IPS-15b (cell line): ENCODE measurements at regions not wholly inside any gene's neighbourhood (a gene's known extent, or its start where the extent isn't known, plus 50 kb on each side); places are given as distances from the start of the nearest gene placed in this dataset.

Experiments
- H3K27me3 ChIP-seq: one replicate; pipeline ENCODE4 v1.6.1; 2013; ENCODE audit warnings: low read length; ENCODE audit not compliant: control insufficient read depth, insufficient read depth
- H3K36me3 ChIP-seq: one replicate; pipeline ENCODE4 v1.6.1; 2013; ENCODE audit warnings: low read length; ENCODE audit not compliant: control insufficient read depth, insufficient read depth
- H3K4me1 ChIP-seq: one replicate; pipeline ENCODE4 v1.6.1; 2013; ENCODE audit warnings: mild to moderate bottlenecking, low read length; ENCODE audit not compliant: control insufficient read depth, insufficient read depth
- H3K4me3 ChIP-seq: one replicate; pipeline ENCODE4 v1.5.1; 2013; ENCODE audit warnings: low read depth, low read length
- H3K9ac ChIP-seq: one replicate; pipeline ENCODE4 v1.6.1; 2013; ENCODE audit warnings: low read depth, mild to moderate bottlenecking, low read length
- H3K9me3 ChIP-seq: one replicate; pipeline ENCODE4 v1.6.1; 2013; ENCODE audit warnings: mild to moderate bottlenecking, low read length; ENCODE audit not compliant: control insufficient read depth, insufficient read depth

DNA sequence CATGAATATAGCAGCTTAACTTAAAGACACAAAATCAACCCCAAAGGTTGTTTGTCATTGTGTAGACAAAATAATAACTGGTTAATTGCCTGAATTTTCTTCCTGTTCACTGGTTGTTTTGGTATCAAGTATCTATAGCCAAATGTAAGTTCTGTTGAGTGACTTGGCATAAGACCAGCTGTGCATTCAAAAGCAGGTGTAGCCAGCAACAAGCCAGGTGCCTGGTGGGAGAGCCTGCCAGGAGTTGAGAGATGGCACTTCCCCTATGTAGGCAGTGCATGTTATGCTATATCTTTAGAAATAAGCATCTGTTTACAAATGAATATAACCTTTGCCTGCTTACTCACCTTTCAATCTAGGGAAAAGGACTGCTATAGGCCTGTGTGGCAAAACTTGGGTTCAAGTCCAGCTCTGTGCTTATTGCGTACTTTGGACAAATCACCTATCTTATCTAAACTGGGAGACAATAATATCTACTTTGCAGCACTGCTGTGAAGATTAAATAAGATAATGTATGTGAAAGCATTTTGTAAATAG lies 84.9 kb upstream of the TBL1XR1 start:
- no peaks in the 10 kb centered on the region for H3K9me3 ChIP-seq
- H3K36me3 ChIP-seq = no peaks in the 10 kb centered on the region
- H3K4me1 ChIP-seq = peaks cover 16% of the 10 kb centered on the region
- no peak overlapping the region for H3K9ac ChIP-seq
- no peak overlapping the region for H3K4me3 ChIP-seq
- no peaks in the 10 kb centered on the region for H3K27me3 ChIP-seq

DNA sequence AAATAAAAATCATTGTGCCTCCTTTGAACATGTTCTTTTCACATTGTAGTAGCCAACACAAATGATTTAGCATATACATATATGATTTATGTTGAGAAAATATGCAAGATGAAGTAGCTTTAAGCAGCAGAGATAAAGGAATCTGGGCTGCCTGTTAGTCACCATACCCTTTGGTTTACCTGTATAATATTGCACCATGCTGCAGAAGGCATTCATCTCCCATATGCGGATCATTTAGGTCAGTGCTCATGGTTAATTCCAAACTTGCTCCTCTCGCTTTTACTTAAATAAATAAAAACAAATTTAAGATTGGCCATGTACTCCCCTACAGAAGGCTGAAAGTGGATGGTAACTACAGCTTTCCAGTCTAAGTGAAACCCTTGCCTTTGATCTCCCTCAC lies 86.7 kb upstream of the TBL1XR1 start:
- H3K27me3 ChIP-seq = no peaks in the 10 kb centered on the region
- no peak overlapping the region for H3K9ac ChIP-seq
- H3K36me3 ChIP-seq = no peaks in the 10 kb centered on the region
- no peaks in the 10 kb centered on the region for H3K9me3 ChIP-seq
- H3K4me1 ChIP-seq = peaks cover 16% of the 10 kb centered on the region
- no peak overlapping the region for H3K4me3 ChIP-seq

DNA sequence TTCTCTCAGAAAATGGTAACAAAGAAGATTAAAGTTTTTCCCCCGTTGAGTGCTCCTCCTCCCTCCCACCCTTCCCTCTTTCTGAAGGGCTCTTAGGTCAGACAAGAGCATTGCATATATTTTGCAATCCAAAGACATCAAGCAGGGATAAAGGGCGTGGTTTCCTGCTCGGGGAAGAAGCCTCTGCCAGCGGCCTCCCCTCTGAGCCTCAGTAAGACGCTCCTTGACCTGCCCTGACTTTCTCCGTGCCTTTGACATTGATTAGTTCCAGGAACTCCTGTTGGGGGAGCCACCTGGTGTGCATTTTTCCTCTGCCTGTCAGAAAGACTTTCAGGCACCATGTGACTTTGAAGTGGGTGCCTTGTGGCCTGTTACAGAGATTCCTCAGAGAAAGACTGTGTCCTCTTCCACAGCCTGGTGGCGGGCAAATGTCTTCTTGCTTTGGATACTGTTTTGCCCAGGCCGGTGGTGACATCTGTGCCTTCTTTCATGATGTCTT lies 87.2 kb upstream of the TBL1XR1 start:
- Histone ChIP-seq H3K36me3 (no peaks in the 10 kb centered on the region), H3K9ac (no peak overlapping the region)

DNA sequence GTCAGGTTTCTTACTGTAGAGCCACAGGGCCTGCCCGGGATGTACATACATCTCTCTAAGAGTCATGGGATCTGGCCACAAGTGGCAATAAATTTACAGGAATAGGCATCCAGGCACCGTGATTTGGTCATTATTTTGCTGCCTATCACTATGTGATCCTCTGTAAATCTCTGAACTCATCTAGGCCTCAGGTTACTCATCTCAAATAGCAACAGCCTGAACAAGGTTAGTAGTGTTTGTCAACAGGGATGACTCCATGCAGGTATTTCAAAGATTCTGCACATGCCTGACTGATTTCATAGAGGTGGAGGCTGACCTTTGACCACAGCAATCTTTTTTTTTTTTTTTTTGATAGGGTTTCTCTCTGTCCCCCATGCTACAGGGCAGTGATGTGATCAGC lies 88.8 kb upstream of the TBL1XR1 start:
- peaks cover 10% of the 10 kb centered on the region for H3K4me1 ChIP-seq
- no peaks in the 10 kb centered on the region for H3K9me3 ChIP-seq
- H3K36me3 ChIP-seq = no peaks in the 10 kb centered on the region
- no peaks in the 10 kb centered on the region for H3K27me3 ChIP-seq
- no peak overlapping the region for H3K4me3 ChIP-seq
- no peak overlapping the region for H3K9ac ChIP-seq

More for the DNA sequence above, 87.2 kb upstream of the TBL1XR1 start:
- peaks cover 12% of the 10 kb centered on the region for H3K4me1 ChIP-seq
- H3K4me3 ChIP-seq = no peak overlapping the region
- no peaks in the 10 kb centered on the region for H3K9me3 ChIP-seq
- H3K27me3 ChIP-seq = no peaks in the 10 kb centered on the region

DNA sequence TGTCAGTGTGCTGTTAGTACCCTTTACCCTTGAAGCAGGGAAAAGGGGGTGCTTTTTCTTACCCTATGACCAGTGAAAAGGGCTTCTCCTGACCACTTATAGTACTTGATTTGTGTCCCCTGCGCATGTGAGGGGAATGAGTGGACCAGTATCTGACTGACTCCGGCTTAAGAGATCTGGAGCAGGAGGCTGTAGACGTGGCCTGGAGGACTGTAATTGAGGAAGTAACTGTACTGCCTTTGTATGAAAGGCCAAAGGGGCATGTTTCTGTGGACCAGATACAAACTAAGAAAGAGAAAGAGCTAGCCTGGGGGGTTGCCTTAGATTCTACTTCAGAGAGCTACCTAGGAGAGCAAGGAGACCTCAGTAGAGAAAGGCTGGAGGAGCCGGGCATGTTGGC lies 89.9 kb upstream of the TBL1XR1 start:
- Histone ChIP-seq H3K4me1 (peaks cover 6% of the 10 kb centered on the region), H3K9me3 (no peaks in the 10 kb centered on the region), H3K27me3 (no peaks in the 10 kb centered on the region), H3K9ac (no peak overlapping the region), H3K4me3 (no peak overlapping the region), H3K36me3 (no peaks in the 10 kb centered on the region)

DNA sequence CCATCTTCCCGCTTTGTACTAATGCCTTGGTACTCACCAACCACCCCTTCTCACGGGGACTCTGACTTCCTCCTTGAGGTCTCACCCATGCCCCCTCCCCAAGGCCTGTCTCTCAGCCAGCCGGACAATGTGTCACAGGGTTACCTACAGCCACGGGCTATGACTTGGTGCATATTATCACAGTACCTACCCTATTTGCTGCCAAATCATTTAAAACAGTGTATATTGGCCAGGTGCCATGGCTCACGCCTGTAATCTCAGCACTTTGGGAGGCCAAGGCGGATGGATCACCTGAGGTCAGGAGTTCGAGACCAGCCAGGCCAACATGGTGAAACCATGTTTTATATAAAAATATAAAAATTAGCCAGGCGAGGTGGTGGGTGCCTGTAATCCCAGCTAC lies 93.4 kb upstream of the TBL1XR1 start:
- Histone ChIP-seq H3K27me3 (no peaks in the 10 kb centered on the region), H3K9ac (no peak overlapping the region), H3K4me3 (no peak overlapping the region), H3K4me1 (no peaks in the 10 kb centered on the region), H3K36me3 (no peaks in the 10 kb centered on the region), H3K9me3 (no peaks in the 10 kb centered on the region)

DNA sequence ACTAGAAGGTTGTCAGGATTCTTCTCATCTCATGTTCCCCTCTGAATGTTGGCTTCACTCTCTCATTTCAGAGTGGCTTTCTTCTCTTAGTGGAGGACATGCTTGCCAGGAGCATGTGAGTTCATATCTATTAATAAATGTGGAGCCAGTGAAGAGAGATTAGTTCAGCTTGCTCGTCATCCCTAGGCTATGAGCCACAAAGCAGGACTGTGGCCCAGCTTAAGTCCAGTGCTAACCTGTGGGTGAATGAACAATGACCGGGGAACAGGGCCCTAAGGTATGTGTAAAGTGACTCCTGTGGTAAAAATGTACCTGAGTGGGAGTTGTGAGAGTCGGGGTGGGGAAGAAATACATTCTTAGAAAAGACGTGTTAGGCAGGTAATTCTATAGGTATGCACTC lies 96.9 kb upstream of the TBL1XR1 start:
- Histone ChIP-seq H3K9ac (no peak overlapping the region), H3K36me3 (no peaks in the 10 kb centered on the region), H3K4me1 (no peaks in the 10 kb centered on the region), H3K27me3 (no peaks in the 10 kb centered on the region), H3K9me3 (no peaks in the 10 kb centered on the region), H3K4me3 (no peak overlapping the region)

DNA sequence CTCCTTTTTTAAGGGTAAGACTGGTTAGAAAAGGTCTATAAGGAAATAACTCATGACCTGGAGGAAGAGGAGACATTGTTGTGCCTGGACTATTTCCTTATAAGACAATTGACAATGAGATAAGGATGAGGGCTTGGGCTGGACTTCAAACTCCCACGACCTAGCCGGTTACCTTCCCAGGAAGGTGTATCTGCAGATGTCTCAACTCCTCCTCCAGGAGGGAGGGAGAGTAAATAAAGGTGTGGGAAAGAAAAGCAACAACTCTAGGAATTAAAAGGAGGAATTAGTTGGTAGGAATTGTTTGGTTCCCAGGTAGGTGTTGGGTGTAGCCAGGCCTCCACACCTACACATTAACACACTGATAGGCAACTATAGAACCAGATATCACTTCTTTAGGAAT lies 97.8 kb upstream of the TBL1XR1 start:
- H3K4me1 ChIP-seq = no peaks in the 10 kb centered on the region
- H3K36me3 ChIP-seq = no peaks in the 10 kb centered on the region
- no peak overlapping the region for H3K9ac ChIP-seq

DNA sequence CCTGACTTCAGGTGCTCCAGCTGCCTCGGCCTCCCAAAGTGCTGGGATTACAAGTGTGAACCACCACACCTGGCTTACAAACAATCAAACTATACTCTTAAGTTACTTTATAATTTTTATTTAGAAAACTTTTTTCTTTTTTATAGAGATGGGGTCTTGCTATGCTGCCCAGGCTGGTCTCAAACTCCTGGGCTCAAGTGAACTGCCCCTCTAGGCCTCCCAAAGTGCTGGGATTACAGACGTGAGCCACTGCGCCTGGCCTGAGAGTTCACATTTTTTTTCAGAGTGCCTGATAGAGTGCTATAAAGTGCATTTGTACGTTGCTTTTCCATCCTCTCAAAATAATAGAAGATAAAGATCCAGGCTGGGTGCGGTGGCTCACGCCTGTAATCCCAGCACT lies 102.0 kb upstream of the TBL1XR1 start:
- no peaks in the 10 kb centered on the region for H3K27me3 ChIP-seq
- H3K36me3 ChIP-seq = no peaks in the 10 kb centered on the region
- H3K9ac ChIP-seq = no peak overlapping the region
- H3K4me3 ChIP-seq = no peak overlapping the region
- H3K9me3 ChIP-seq = no peaks in the 10 kb centered on the region
- H3K4me1 ChIP-seq = no peaks in the 10 kb centered on the region

More for the DNA sequence above, 97.8 kb upstream of the TBL1XR1 start:
- Histone ChIP-seq H3K9me3 (no peaks in the 10 kb centered on the region), H3K27me3 (no peaks in the 10 kb centered on the region), H3K4me3 (no peak overlapping the region)

DNA sequence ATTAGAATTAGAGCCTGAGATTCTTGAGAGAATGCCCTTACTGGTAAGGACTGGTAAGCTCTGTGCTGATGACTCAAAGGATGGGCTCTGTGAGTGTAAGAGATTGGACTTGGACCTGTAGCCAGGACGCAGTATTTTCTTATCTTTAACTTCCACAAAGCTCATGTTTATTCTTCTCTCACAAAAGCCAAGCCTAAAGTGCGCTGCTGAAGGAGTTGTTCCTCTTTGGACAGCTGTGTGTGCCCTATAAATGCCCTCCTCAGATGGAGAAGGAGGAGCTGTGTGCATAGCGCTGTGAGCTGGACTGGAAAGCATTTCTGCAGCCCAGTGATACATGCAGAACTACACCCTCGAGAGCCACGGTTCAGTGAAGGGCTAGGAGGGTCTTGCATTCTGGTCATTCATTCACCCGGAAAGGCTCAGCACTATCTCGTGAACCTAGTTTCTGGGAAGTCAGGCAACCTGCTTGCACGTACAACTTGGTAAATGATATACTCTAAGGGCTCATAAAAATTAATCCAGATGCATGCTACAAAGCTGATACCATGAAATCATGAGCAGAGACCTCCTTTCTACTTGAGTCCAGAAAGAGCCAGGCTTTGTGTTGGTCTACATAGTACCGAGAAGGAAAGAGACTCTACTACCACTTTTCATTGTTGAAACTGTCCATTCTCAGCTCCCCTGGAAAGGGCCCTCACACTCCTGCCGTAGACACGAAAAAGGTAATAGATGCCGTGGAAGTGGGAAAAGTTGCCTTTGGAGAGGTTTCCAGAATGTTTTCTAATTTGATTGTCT lies 103.0 kb upstream of the TBL1XR1 start:
- Histone ChIP-seq H3K4me1 (no peaks in the 10 kb centered on the region), H3K4me3 (no peak overlapping the region), H3K9ac (no peak overlapping the region)

DNA sequence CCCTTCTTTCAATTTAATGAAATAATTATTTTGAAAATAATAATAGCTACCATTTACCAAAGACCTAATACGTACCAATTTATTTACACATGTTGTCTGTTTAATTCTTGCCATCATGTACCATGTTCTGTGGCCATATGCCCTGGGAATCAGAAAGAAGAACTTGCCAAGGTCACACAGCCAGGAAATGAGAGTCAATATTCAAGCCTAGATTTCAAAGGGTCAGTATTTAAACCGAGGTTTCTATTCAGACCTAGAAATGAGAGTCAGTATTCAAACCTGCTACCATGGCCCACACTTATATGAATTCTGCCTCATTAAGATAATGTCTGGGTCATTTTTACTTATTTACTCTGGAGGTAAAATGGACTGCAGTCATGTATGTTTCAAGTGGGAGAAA lies 103.6 kb upstream of the TBL1XR1 start:
- H3K4me1 ChIP-seq = no peaks in the 10 kb centered on the region
- H3K36me3 ChIP-seq = no peaks in the 10 kb centered on the region
- H3K9ac ChIP-seq = no peak overlapping the region
- no peaks in the 10 kb centered on the region for H3K27me3 ChIP-seq
- H3K4me3 ChIP-seq = no peak overlapping the region
- no peaks in the 10 kb centered on the region for H3K9me3 ChIP-seq

More for the DNA sequence above, 103.0 kb upstream of the TBL1XR1 start:
- Histone ChIP-seq H3K36me3 (no peaks in the 10 kb centered on the region), H3K9me3 (no peaks in the 10 kb centered on the region), H3K27me3 (no peaks in the 10 kb centered on the region)

DNA sequence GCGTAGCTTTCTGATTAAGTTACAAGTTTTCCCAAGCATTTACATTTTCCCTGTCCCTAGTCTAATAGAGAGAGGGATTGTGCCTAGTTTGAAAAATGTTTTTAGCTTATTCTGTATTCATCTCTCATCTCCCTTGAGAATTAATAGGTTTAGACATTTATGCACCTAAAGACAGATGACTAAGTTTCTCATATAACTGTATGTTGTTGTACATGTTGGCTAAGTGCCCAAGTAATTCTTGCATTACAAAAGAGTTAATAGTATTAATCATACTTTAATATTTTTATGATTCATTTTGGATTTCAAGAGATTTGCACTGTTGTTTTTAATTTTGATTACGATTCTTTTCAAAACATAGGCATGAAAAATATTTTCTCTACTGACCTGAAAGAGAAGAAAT lies 109.0 kb upstream of the TBL1XR1 start:
- Histone ChIP-seq H3K4me1 (no peaks in the 10 kb centered on the region), H3K36me3 (no peaks in the 10 kb centered on the region), H3K4me3 (no peak overlapping the region), H3K9me3 (no peaks in the 10 kb centered on the region), H3K27me3 (no peaks in the 10 kb centered on the region), H3K9ac (no peak overlapping the region)
